ENCODE measurements at regions not wholly inside any gene's neighbourhood (a gene's known extent, or its start where the extent isn't known, plus 50 kb on each side); places are given as distances from the start of the nearest gene placed in this dataset.
"Not testable (repeated sequence)": the region's sequence is repeated elsewhere in the genome, so short reads cannot be mapped to it uniquely, and the experiment has no call there.

DNA sequence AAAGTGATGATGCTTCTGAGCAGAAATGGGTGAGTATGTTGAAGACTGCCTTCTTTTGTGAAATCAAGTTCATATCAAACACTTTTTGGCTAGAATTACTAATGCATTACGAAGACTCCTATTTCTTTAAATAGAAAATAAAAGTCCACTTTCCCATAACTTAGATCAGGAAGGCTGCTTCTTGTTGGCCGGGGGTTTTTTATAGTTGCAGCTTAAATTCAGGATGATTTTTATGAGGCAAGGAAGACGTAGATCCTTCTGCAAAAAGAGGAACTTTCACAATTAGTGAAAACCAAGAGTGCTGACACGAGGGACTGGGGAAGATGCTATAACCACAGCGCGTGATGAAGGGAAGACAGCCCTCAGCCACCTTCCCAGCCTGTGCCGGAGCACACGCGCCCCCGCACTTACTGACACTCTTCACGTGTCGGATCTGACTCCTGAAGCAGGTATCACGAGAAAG is 206.1 kb upstream of the PRDM1 start:
- DNase-seq (ENCODE audit: low spot score): no peak

DNA sequence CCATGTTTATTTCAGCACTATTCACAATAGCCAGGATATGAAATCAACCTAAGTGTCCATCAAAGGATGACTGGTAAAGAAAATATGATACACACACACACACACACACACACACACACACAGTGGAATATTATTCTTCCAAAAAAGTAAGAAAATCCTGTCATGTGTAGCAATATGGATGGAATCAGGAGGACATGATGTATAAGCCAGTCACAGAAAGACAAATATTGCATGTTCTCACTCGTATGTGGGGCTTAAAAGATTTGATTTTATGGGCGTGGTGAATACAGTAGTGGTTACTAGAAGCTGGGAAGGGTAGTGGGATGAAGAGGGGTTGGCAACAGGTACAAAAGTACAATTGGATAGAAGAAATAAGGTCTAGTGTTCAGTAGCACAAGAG is 207.0 kb upstream of the PRDM1 start:
- DNase-seq (ENCODE audit: low spot score): no peak

DNA sequence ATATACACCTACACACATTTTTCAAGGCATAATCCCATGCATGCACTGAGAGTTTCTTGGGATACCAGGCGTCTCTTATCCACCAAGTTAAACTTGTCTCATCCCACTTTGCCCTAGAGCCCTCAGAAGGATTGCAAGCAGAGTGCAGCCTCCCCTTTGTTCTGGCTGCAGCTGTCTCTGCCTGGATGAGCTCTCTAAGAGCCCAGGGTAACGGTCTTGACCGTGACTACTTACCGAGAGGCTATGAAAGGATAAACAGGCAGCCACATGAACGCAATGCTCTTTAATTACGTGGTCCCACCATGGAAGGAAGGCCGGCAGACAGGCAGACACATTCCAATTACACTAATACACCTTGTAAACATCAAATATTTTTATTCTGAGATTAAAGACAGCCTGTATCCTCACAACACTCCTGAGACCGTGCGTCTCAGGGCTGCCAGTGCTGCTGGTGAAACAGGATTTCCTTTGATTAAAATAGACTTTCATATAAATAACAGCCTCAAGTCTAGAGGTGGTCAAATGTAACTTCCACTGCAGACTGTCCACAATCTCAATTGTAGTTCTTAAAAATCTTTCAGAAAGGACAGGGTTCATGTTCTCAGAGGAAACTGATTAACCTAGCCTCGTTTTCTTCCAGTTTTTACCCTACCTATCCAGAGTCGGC is 210.0 kb upstream of the PRDM1 start:
- DNase-seq (ENCODE audit: low spot score): no peak

DNA sequence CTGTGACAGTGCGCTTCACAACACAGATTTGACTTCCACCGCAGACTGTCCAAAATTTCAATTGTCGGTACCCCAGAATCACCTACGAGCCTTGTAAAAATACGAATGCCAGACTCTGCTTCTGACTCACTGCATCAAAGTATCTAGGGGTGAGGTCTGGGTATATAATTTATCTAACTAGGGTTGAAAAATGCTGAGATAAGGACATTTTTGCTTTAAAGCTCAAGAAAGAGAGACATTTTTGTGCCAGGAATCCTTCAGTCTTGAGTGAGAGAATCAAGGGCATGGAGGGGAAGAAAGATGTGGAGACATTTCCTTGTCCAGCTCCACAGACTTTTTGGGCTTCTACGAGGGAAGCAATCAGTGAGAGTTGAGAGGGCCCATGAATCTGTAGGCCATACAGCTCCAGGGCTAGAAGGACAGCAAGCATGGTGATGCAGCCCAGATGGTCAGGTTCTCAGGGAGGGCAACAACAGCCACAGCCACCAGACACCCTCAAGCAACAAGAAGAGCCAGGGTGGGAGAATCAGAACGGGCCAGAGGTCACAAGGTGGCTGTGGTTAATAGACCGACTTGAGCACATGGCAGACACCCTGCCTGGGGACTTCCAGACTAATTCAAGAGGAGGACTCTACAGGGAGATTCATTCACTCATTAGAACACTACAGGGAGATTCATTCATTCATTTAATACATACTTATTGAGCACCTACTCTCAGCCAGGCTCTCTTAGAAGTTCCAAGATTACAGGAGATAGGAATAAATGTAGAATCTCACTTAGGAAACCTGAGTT is 211.1 kb upstream of the PRDM1 start:
- DNase-seq (ENCODE audit: low spot score): no peak

DNA sequence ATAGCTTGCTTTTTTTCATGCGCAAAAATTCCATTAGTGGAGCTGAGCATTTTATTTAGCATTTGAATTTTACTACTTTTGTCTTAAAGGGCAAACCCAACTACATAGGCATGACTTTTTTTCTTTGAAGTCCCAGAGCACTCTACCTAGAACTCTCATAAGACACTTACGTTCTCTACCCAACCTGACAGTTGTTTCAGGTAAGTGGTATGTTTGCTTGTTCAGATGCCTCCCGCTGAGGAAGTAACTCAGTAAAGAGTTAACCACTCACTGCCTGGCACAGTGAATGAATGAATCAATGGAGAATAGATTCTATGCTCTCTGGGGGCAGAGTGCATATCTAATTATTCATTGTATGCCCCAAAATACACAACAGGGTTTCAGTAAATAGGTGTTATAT is 212.3 kb upstream of the PRDM1 start:
- no peak for DNase-seq (ENCODE audit: low spot score)

DNA sequence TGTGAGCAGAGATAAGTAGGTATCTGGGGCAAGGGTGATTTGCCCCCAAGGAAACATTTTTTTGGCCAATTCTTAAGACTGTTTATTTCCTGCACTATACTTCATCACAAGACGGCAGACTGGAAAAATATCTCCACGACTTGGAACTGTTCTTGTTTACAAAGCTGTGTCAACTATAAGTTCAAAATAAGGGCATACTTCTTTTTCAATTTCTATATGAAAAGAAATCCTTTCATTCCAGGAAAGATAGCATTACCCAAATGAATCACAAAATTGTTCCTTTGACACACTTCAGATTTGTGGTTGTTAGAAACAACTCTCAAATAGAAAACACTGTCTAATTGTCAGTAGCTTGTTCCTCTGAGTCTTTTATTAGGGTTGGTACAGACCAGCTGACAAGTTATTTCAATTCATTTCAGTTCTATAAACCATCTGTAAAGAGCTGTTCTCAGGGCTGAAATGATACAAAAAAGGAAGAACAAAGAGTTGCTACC is 212.9 kb upstream of the PRDM1 start:
- DNase-seq (ENCODE audit: low spot score): no peak

DNA sequence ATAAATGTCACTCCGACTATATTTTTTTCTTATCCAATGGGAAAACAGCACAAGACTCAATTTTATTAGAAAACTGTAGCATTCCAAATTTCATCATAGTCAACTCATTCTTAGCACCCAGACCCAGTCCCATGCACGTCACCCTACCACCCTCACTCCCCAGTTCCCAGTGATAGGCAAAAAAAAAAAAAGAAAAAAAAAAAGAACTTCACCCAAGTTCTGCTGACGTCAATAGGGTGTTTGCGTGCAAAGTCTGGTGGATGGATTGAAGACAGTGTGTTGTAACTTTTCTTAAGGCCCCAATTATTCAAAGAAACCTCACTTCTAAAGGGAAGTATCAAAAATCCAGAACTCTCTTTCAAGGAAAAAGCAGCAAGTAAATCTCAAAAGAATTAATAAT is 213.9 kb upstream of the PRDM1 start:
- no peak for DNase-seq (ENCODE audit: low spot score)

DNA sequence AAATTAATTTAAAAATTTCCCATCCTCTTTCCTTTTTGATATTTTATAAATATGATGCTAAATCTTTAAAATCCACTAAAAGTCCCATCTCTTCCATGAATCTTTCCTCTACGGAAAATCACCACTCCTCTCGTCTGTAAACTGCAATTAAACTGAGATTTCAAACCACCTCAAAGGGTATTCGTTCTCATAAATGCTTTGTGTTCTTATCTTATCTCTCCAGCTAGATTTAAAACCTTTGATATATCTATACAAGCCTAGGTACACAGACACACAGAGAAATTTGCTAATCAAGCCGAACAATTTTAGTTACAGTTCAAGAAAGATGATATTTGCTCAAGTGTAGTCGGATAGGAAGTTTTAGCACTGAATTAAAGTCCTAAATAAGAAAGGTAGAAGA is 214.6 kb upstream of the PRDM1 start:
- DNase-seq (ENCODE audit: low spot score): no peak

DNA sequence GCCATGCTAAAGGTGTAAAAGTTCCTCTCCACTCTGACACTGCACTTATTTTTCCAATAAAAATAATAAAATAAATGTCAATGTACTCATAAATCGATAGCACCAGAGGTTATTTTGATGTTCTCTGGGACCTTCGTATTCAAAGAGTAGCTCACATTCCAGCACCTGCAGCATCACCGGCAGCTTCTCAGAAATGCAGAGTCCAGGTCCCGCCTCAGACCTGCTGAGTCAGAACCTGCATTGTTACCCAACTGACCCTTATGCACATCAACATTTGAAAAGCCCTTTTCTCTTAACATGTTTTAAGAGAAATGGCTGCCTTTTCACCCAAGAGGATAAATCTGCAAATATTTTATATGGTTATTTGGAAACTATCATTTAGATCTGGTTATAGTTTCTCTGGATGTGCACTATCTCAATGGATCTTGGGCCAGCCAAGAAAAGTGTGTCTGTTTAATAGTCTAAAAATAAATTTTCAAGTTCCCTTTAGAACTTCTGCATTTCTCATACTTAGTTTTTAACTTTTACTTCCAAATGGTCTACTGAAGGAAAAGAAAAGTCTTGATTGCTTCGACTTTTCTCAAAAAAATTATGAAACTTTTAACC is 216.2 kb upstream of the PRDM1 start:
- no peak for DNase-seq (ENCODE audit: low spot score)

DNA sequence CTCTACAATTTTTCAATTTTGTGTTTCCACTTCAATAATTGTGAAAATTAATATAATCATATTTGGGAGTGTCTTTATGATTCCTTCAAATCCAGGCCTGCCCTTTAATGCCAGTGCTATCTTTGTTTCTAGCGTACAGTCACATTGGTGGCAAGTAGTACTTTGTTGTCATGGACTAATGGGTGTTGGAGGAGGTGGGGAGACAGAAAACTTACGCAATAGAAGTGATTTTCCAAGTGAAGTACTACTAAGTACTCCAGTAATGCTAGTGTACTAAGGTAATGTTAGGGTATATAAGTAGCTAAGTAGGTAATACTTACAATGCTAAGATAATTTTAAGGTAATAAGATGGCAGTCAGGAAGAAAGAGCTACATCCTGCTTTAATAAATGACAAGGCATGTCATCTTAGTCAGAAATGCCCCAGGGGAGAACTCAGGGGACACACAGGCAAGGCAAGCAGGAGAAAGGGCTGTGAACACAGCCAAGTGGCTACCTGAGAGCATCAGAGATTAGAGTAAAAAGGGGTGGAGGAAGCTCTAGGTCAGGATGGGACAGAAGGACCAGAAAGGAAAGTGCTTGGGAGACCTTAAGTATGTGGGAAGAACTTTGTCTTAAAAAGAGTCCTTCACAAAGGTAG is 217.2 kb upstream of the PRDM1 start:
- no peak for DNase-seq (ENCODE audit: low spot score)

DNA sequence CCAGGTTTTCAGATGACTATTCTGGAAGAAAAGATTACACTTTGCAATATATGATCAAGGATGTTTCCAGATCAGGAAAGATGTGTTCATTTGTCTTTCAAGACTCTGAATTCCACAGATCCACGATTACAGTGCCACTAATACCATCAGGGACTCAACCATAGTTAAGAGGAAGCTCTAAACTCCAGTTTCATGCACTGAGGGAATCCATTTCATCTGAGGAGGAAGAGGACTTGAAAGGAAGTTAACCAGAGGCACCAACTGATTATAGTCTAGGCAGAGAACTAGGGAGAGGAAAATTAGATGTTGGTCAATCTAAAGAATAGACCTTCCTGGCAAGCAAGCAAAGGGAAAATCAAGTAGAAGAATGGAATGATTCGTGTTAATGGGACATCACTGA is 218.3 kb upstream of the PRDM1 start:
- DNase-seq (ENCODE audit: low spot score): no peak

DNA sequence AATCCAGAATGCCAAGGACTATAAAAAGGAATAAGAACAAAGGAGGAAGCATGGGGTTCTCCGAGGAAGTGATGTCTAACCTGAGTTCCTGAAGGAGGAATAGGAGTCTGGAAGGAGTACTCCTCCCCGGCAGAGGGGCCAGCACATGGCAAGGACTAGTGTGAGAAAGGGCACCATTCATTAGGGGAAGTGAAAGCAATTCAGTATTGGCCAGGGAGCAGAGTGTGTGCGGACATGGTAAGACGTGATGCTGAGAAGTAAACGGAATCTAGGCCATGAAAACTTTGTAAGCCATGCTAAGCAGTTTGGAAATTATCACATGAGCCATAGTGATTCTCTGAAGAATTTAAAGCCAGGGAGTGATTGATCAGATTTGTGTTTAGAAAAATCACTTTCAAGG is 218.9 kb upstream of the PRDM1 start:
- no peak for DNase-seq (ENCODE audit: low spot score)

DNA sequence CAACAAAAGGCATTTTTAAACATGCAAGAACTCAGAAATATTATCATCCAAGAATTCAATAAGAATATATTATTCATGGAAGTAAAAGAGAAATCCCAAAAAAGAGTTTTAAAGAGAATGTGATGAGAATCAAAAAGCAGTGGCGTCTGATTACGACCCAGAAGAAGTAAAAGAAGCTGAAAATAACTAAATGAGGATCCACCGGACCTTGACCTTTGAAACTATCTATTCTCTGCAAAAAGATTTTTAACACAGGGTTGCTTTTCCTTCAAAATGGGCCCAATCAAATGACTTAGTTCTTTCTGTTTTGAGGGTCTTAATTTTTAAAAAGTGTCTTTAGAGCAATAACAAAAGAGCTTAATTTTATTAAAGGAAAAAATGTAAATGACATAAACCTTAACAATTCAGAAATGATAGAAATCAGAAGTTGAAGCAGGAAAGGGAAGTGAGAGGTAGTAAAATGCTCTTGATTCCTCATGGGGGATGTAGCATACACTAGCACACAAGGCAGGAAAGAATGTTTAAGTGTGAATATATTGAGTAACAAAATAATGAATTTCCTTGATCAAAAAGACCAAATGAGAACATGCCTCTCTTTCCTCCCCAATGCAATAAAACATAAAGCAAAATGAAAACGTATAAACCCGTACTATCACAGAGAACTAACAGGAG is 223.1 kb upstream of the PRDM1 start:
- DNase-seq (ENCODE audit: low spot score): no peak

DNA sequence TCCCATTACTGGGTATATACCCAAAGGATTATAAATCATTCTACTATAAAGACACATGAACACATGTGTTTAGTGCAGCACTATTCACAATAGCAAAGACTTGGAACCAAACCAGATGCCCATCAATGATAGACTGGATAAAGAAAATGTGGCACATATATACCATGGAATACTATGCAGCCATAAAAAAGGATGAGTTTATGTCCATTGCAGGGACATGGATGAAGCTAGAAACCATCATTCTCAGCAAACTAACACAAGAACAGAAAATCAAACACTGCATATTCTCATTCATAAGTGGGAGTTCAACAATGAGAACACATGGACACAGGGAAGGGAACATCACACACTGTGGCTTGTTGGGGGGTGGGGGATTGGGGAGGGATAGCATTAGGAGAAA is 225.2 kb upstream of the PRDM1 start:
- not testable (repeated sequence) for DNase-seq (ENCODE audit: low spot score)

DNA sequence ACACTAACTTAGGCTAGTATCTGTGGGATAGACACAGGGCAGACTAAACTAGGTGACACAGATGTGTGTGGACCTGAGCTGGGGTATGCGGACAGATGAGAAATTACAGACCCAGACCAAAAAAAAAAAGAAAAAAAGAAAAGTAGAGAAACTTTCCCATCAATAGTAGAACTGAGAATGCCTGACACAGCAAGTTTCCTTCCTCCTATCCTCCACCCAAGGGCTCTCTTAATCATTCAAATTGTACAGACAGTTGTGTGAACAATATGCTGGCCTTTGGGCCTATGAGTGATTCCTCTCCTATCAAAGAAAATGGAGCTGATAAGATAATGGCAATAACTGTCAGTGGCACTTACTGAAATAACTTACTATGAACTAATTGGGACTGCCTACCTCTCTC is 226.7 kb upstream of the PRDM1 start:
- no peak for DNase-seq (ENCODE audit: low spot score)

DNA sequence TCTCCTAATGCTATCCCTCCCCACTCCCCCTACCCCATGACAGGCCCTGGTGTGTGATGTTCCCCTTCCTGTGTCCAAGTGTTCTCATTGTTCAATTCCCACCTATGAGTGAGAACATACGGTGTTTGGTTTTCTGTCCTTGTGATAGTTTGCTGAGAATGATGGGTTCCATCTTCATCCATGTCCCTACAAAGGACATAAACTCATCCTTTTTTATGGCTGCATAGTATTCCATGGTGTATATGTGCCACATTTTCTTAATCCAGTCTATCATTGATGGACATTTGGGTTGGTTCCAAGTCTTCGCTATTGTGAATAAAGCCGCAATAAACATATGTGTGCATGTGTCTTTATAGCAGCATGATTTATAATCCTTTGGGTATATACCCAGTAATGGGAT is 227.5 kb upstream of the PRDM1 start:
- DNase-seq (ENCODE audit: low spot score): not testable (repeated sequence)

DNA sequence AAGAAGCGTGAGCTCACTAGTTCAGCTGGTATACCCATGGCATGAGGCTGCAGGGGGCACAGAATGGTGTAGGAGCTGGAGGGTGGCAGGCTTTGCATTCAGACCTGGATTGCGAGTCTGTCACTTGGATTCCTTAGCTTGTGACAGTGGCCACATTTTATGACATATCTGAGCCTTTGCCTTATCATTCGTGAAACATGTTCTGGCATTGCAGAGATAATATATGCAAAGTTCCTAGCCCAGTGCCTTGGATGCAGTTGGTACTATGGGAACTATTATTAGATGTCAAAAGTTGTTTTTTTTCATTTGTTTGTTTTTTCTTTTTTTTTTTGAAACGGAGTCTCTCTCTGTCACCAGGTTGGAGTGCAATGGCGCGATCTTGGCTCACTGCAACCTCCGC is 230.7 kb upstream of the PRDM1 start:
- no peak for DNase-seq (ENCODE audit: low spot score)

DNA sequence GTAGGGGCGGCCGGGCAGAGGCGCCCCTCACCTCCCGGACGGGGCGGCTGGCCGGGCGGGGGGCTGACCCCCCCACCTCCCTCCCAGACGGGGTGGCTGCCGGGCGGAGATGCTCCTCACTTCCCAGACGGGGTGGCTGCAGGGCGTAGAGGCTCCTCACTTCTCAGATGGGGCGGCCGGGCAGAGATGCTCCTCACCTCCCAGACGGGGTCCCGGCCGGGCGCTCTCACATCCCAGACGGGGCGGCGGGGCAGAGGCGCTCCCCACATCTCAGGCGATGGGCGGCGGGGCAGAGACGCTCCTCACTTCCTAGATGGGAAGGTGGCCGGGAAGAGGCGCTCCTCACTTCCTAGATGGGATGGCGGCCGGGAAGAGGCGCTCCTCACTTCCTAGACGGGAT is 232.2 kb upstream of the PRDM1 start:
- not testable (repeated sequence) for DNase-seq (ENCODE audit: low spot score)

DNA sequence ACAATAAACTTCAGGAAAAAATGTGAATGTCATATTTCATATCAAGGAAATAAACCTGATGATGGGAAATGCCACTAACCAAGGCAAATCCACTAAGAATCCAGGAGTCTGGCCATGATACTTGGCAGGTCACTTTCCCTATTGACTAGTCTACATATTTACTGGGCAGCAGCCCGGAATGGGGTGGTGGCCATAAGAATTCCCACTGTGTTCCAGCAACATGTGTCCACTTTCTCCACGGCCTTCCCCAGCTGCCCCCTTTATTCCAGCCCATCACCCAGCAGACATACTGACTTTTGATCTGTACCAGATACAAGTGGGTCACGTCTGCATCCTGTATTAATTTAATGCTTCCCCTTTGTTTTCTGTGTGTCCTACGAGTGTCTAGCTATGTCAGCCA is 234.5 kb upstream of the PRDM1 start:
- DNase-seq (ENCODE audit: low spot score): no peak

DNA sequence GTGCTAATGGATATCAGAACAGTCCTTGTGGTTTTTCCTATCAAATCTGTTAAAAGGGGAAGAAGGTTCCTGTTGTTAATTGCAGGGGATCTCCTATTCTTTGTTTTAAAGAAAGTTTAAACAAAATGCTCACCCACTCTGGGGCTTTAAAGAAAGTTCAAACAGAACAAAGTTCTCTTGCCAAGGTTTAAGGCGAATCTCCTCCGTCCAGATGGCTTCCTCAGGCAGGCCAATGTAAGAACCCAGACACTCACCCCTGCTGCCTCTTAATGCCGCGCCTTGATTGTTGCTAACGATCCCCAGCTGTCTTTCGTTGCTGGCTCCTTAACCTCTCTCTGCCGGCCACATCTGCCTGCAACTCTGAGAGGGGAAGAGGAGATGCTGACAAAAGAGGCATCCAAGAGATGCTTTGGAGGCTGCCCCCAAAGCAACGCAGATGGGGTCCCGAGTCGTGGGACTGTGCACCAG is 235.0 kb upstream of the PRDM1 start:
- DNase-seq (ENCODE audit: low spot score): peak; percentile 67

DNA sequence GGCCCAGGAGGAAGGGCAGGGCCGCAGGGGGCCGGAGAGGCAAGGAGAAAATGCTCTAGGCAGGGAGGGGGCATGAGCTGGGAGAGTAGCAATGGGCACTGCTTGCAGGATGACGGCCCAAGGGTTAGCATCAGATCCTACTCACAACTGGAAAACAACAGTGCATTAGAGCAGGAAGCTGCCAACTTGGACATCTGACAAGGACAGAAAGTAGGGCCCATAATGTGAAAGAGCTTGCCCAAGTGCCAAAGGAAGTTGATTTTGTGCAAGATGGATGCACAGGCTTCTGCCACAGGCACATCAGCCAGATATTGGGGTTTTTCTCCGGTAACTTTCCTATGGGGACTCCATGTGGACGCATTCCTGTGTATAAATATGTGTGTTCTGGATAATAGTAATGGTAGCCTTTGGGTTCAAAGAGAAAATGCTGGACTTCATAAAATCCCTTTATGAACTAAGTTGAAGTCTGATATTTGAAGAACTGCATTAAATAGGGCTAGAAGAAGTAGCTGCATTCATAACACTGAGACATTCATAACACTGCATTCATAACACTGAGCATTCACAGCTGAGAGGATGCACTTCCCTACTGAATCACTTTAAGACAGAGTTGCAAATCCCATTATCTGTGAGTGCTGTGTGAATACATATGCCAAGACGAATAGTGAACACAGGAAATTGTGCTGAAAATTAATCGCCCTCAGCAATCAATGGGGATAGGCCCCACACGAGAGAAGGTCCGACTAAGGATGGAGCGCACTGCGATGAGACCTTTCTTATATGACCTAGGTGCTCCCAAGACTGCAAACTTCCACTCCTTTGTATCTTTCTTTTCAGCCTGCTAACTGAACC is 235.6 kb upstream of the PRDM1 start:
- no peak for DNase-seq (ENCODE audit: low spot score)
